Bronchial epithelial cell (primary cell): ENCODE measurements at regions not wholly inside any gene's neighbourhood (a gene's known extent, or its start where the extent isn't known, plus 50 kb on each side); places are given as distances from the start of the nearest gene placed in this dataset.
"Not testable (repeated sequence)": the region's sequence is repeated elsewhere in the genome, so short reads cannot be mapped to it uniquely, and the experiment has no call there.

Experiments used
- DNase-seq: peaks from one replicate; pipeline ENCODE4 v3.0.0-alpha.2; 2010; ENCODE audit warnings: low read depth
- FAIRE-seq: peaks from 2 replicates; lab custom pipeline; 2011; peaks lifted over from hg19 to GRCh38; lab: Jason Lieb, UNC
- H3K27me3 ChIP-seq: 2 replicates; pipeline ENCODE4 v1.5.1; 2011; ENCODE audit warnings: low read length; ENCODE audit not compliant: control insufficient read depth, insufficient read depth
- H3K36me3 ChIP-seq: 2 replicates; pipeline ENCODE4 v1.5.1; 2011; ENCODE audit warnings: low read length; ENCODE audit not compliant: control insufficient read depth, insufficient read depth
- H3K4me3 ChIP-seq: 2 replicates; pipeline ENCODE4 v1.5.1; 2011; ENCODE audit warnings: mild to moderate bottlenecking, low read depth, low read length, control low read depth
- TF ChIP-seq, protein P1 (sequence below): IDR thresholded peaks from 2 replicates; pipeline ENCODE4 v1.5.1; 2011; ENCODE audit warnings: mild to moderate bottlenecking, moderate library complexity, low read length, control low read depth, inconsistent platforms; ENCODE audit not compliant: insufficient read depth, severe bottlenecking

DNA sequence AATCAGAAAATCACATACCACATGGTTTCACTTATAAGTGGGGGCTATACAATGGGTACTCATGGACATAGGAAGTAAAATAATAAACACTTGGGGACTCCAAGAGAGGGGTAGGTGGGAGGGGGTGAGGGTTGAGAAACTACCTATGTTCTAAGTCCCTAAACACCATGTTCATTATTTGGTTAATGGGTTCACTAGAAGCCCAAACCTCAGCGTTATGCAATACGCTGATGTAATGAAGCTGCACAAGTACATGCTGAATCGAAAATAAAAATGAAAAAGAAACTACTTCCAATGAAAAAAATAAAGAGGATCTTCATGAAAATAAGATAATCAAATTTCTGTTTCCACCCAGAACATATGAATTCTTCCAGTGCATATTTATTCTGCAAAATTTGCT is 208.5 kb downstream of the TMEM161B start:
- DNase-seq: no peak
- no peak overlapping the region for H3K4me3 ChIP-seq
- FAIRE-seq: no peak
- no peaks in the 10 kb centered on the region for H3K36me3 ChIP-seq
- TF ChIP-seq, protein P1, sequence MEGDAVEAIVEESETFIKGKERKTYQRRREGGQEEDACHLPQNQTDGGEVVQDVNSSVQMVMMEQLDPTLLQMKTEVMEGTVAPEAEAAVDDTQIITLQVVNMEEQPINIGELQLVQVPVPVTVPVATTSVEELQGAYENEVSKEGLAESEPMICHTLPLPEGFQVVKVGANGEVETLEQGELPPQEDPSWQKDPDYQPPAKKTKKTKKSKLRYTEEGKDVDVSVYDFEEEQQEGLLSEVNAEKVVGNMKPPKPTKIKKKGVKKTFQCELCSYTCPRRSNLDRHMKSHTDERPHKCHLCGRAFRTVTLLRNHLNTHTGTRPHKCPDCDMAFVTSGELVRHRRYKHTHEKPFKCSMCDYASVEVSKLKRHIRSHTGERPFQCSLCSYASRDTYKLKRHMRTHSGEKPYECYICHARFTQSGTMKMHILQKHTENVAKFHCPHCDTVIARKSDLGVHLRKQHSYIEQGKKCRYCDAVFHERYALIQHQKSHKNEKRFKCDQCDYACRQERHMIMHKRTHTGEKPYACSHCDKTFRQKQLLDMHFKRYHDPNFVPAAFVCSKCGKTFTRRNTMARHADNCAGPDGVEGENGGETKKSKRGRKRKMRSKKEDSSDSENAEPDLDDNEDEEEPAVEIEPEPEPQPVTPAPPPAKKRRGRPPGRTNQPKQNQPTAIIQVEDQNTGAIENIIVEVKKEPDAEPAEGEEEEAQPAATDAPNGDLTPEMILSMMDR: no peak
- H3K27me3 ChIP-seq: no peaks in the 10 kb centered on the region

DNA sequence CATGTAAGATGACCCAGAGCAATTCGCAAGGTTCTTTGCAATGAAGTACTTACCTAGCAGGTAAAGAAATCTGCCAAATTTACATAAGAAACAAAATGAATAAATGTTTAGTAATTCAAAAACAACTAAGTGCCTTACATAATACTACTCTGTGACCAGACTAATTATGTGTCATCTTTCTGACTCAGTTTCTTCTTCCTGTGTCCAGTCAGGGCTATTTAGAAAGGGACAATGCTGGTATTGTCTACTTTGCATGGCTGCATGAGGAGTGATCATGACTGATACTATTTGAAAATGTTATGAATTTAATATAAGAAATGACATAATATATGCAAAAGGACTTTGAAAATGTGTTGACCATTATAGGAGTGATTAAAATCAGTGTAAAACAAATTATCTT is 210.0 kb downstream of the TMEM161B start:
- DNase-seq (peak; percentile 41), FAIRE-seq (no peak)
- Histone ChIP-seq H3K36me3 (no peaks in the 10 kb centered on the region), H3K4me3 (no peak overlapping the region), H3K27me3 (no peaks in the 10 kb centered on the region)
- TF ChIP-seq, protein P1: no peak

DNA sequence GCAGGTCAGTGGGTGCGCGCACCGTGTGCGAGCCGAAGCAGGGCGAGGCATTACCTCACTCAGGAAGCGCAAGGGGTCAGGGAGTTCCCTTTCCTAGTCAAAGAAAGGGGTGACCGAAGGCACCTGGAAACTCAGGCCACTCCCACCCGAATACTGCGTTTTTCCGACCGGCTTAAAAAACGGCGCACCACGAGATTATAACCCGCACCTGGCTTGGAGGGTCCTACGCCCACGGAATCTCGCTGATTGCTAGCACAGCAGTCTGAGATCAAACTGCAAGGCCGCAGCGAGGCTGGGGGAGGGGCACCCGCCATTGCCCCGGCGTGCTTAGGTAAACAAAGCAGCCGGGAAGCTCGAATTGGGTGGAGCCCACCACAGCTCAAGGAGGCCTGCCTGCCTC is 216.2 kb downstream of the TMEM161B start:
- not testable (repeated sequence) for H3K36me3 ChIP-seq, DNase-seq, H3K4me3 ChIP-seq, FAIRE-seq, H3K27me3 ChIP-seq

DNA sequence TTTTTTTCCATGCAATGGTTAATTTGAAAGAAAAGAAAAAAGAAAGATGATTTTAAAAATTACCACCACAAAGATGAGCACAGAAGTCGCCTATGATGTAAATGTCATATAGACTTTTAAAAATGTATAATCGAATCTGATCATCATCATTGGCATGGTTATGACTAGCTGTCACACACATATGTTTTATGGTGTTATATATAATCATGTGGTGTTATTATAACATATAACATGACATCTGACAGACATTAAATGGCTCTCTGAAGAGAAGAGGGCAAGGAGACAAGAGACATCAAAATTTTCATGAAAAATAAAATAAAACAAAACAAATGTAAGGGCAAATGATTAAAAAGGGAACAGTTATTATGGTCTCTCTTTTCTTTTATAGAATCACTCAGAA is 217.5 kb downstream of the TMEM161B start:
- H3K4me3 ChIP-seq: no peak overlapping the region
- TF ChIP-seq, protein P1: no peak
- DNase-seq (no peak), FAIRE-seq (no peak)
- H3K27me3 ChIP-seq: no peaks in the 10 kb centered on the region
- no peaks in the 10 kb centered on the region for H3K36me3 ChIP-seq

DNA sequence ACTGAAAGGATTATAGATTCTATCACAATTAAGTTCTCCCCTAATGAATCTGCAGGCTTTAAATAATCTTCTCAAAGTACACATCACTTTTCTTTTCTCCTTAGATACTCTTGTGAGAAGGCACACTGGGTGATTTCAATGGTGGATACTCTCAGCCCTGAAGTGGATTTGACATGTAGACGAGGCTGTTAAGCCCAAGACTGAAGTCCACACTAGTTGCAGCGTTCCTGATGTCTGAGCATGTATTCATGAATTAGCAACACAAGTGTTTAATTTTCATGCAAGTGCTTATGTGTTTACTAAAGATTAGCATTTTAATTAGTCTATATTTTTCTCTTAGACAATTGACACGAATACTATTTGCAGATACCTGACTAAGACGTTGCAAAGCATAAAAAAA is 218.9 kb downstream of the TMEM161B start:
- TF ChIP-seq, protein P1: no peak
- FAIRE-seq (no peak), DNase-seq (no peak)
- Histone ChIP-seq H3K36me3 (no peaks in the 10 kb centered on the region), H3K27me3 (no peaks in the 10 kb centered on the region), H3K4me3 (no peak overlapping the region)

DNA sequence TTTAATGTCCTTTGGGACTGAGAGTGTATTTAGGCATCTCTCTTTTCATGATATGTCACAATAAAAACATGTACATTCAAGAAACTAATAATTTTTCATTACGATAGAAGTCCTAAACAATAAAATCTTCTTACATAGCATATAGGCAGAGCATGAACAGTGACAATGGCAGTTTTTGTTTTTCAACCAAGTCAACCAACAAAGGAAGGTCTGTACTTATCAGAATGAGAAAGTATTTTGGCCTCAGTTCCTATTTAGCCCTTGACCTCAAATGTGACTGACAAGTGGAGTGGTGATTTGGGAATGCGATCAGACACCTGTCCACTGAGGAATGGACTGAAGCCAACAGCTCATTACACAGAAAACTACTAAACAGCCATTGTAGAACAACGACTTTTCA is 219.5 kb downstream of the TMEM161B start:
- no peak for DNase-seq
- no peaks in the 10 kb centered on the region for H3K36me3 ChIP-seq
- peak; percentile 58 for FAIRE-seq
- no peak overlapping the region for H3K4me3 ChIP-seq
- H3K27me3 ChIP-seq: no peaks in the 10 kb centered on the region
- TF ChIP-seq, protein P1: no peak
